ENCODE measurements at regions not wholly inside any gene's neighbourhood (a gene's known extent, or its start where the extent isn't known, plus 50 kb on each side); places are given as distances from the start of the nearest gene placed in this dataset.

GRCh38 chr9:89554307-89555035, 50.3 kb upstream of the GADD45G start:
- DNase-seq, result no peak

DNA sequence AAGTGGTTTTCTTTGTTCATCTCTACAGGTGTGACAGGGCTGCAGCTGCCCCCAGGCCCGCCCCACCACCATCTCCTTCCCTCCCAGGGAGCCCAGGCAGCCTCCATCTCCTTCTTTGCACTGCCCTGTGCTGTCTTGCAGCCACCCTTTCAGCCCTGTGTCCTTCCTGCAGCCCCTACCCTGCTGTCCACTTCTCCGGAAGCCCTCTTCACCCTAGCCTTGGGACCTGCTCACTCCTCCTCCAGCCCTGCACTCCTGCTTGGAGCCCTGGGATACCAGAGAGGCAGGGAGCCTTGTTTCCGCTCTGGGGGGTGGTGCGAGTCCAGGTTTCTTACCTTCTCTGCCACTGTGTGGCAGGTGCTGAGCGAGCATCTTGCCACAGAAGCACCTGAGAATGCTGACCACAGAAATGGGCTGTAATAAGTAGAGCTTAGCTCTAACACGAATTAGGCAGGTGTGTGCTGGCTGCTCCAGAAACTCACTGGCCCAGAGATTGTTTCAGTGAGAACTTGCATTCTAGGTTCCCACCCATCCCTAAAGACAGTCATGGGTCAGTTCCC, 51.3 kb upstream of the GADD45G start:
- DNase-seq, result no peak

DNA sequence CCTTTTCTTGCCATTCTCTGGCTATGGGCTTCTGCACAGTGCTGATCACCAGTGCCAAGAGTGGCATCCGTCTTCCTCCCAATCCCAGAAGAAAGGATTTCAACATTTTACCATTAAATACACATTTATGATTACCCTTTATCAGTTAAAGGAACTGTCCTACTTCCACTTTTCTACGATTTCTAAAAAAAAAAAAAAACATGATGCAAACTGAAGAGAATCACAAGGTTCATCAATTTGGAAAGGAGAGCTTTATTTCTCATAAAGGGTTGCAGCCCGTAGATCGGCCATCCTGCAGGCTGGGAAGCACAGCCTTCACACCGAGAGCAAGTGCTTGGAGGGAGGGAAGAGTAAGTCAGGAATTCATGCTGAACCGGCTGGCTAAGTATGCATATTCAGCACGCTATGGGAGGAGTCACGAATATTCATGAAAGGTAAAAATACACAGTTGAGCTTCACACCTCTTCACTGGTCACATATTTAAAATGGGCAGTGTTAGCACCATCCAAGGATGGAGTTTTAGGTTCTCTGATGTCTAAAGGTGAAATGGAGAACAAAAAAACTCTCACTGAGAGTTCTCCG, 52.5 kb upstream of the SEMA4D start:
- DNase-seq, result peak; percentile 60

DNA sequence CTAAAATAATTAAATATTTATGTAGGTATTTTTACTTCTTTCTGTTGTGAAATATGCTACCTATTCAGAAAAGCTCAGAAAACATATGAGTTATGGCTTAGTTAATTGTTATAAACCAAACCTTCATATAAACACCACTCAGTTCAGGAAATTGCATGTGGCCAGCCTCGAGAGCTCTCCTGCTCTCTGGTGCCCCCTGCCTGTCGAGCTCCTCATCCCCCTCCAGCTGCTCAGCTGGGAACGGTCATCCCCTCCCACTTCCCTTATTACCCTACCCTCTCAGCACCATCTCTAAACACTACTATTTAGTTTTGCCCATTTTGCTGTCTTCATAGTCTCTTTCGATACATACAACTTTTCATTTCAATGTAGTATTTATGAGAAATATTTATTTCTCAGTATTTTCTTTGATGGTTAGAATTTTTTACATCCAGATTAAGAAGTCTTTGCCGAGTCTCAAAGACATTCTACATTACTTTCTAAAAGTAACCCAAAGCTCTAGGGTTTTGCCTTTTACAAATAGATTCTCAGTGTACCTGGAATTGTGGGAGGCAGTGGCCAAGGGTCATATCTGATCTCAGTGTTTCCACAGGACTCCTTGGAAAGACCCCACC, 51.2 kb upstream of the SEMA4D start:
- DNase-seq, result peak; percentile 77

DNA sequence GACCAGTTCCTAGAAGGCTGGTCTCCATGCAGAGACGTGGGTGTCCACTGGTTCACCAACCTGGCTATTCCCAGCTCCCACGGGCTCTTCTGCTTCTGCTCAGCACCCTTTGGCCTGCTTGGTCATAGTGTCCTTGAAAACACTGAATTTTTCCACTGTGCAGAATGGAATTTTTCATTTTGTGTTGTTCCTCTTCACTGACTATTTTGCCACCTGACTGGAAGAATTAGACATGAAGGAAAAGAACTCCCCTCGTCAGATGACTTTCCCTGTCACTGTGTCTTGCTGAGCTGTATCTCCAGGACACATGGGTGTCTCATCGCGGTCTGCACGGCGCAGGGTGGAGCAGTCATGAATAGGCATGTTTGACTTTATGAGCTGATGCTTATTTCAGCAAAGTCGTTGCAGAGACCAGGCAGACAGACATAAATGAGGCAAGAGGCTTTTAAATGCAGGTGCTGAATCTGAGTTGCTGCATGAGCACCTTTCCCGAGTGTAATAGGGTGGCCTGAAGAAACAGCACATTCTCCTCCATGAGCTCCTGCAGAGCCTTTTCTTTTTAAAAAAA, 50.2 kb upstream of the SEMA4D start:
- DNase-seq, result peak; percentile 10

Data from inflammatory macrophage treated with lipopolysaccharide for 4 hours (primary cell).